GM19043 (cell line): ENCODE measurements at regions not wholly inside any gene's neighbourhood (a gene's known extent, or its start where the extent isn't known, plus 50 kb on each side); places are given as distances from the start of the nearest gene placed in this dataset.

Experiments
- ATAC-seq: cut with Tn5 transposase; IDR thresholded peaks from one replicate; pipeline ENCODE4 v1.9.1; 2021; ENCODE audit warnings: low read depth; ENCODE audit not compliant: unreplicated experiment

DNA sequence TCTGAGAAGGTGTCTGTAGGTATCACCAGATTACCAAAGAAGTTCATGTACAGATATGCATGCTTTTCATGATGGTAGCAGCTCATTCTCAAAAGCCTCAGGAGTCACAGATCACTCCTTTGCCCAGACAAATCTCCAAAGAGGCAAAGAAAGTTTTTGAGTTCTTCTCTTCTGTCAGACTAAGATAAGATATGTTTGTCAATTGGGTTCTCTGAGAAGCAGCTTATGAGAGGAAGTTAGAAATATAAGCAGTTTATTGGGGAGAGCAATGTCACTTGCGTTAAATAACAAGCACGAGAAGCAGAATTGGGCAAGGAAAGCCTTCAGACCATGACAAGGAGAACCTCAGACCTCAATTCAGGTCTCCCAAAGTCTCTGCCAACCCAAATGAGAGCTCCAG is 219.2 kb upstream of the KLF4 start:
- ATAC-seq = no peak

DNA sequence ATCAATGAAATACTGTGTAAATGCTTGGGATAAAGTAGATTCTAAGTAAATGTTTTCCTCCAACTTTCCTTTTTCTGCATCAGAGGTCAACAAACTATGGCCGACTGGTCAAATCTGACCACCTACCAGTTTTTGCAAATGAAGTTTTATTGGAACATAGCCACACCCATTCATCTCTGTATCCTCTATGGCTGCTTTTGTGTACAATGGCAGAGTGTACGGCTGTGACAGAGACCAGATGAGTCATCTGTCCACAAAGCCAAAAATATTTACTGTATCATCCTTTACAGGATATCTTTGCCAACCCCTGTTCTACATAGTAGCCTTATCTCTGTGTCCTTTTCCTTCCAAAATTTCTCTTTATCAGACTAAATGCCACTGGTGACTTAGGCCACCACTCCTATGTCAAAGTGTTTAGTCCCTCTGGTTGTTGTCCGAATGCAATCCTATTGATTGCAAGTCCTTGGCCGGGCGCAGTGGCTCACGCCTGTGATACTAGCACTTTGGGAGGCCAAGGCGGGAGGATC is 218.4 kb upstream of the KLF4 start:
- no peak for ATAC-seq

DNA sequence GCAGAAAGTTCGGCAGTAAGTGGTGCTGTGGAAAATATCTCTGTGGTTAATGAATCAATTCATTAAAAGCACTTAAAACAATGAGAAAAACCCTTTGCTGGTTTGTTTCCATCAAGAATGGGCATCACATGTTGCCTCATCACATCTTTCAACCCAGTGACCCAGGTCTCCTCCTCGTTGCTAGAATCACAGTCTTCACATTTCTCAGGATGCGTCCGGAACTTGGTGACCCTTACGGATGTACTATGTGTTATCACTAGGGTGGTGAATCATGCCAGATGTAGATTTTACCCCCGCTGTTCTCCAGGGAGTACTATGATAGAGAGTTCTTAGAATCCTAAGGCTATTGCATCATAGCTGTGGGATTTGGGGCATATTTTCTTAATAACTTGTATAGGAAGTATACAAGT is 217.9 kb upstream of the KLF4 start:
- ATAC-seq = no peak

DNA sequence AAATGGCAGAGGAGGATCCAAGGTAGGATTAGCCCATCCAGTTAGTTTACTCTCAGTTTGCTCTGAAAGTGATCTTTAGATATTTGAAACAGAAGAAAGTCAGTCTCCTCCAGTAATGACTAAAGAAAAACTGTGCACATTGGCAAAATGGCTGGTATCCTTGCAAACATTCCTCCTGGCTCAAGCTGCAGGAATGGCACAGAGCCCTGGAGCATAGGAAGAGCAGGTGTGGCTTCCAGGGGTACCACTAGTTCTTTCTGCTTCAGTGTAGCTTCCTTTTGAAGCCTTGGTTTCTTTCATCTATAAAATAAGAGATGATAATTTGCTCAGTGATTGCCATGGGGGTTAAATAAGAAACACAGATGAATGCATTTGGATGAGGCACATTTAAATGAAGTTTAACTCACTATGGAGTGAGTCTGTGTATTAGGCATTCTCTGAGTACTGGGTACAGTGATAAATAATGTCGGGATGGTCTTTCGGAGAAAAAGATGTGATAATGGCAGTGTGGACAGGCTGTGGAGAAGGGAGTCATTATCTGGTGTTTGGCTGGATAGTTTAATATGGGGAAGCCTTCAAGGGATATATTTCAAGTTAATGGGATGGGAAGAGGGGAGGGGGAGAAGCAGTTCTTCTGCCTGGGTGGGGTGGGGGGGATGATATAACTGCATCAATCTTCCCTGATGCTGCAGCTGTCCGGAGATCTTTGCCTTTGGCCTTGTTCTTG is 217.3 kb upstream of the KLF4 start:
- no peak for ATAC-seq

DNA sequence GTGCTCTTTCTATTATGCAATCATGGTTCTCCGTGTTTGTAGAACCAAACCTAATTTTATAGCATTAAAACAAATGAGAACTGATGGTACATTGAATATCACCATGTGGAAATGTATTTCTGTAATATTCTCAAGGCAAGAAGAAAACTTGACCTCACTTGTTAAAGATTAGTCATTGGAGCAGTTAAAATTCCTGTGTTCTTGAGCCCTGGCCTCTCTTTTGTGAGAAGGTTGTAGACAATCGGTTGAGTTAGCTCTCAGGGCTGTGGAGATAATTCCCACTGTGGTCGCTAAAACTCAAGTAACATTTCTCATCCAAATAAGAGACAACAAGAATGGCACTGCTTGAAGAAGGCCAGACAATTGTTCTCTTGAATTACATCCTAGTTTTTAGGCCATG is 216.0 kb upstream of the KLF4 start:
- ATAC-seq = no peak

DNA sequence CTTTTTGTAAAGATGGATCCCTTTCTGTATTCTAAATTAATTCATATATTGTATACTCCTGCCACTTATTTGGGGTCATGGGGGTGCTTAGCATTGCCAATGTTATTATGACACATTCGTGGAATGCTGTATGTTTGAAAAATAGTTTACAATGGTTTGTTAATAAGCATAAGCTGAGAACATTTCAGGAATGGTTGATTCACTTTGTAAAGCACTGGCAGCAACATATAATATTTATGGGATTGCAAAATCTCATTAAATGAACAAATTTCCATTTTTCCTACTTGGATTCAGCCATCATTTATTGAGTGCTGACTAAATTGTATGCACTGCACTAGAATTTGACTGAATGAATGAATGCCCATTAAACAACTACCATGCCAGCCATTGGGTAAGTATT is 215.2 kb upstream of the KLF4 start:
- no peak for ATAC-seq

DNA sequence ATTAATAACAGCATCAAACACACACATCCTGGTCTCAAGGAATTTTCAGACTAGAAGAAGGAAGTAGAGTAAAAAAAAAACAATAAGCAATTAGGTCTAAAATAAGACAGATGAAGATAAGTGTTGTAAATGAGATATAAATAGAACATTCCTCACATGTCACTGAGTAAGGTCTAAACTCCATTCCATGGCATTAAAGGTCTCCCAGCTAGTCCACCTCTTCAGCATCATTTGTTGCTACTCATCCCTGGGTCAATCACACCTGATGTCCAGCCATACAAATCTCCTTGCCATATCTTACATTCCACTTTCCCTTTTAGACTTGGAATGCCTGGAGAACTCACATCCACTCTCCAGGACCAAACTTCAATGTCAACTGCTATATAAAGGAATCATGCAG is 214.1 kb upstream of the KLF4 start:
- no peak for ATAC-seq

DNA sequence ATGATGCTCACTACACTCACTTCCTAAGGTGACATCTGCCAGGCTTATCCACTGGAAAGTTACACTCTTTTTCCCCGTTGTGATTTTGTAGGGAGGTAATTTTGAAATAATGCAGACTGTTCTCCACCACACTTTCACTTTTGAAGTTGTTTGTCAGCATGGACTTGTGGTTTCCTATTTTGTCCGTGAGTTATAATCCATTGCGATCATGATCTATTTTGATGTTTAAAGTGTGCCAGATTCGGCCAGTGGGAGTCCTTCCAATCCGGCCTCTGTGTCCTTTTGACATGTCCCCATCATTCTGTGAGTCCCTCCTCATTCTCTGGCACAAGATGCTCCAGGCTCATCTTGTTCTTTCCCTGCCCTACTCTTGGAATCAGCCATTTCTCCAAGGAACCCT is 211.3 kb upstream of the KLF4 start:
- no peak for ATAC-seq

DNA sequence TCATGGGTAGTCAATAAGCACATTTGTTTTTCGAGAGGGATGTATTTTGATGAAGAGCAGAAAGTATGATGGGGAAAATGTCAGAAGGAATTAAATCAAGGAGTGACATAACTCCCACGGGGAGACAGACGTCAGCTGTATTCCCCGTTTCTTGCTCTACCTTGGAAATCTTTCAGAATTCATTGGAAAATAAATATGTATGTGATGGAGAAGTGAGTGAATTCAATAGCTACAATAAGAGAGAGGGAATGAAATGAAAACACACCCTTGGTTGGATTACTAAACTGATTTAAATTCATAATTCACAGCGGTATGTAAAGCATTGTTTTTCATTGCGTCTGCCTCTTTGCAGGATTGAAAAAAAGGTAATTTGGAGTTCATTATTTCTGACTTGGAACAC is 209.7 kb upstream of the KLF4 start:
- ATAC-seq = no peak

DNA sequence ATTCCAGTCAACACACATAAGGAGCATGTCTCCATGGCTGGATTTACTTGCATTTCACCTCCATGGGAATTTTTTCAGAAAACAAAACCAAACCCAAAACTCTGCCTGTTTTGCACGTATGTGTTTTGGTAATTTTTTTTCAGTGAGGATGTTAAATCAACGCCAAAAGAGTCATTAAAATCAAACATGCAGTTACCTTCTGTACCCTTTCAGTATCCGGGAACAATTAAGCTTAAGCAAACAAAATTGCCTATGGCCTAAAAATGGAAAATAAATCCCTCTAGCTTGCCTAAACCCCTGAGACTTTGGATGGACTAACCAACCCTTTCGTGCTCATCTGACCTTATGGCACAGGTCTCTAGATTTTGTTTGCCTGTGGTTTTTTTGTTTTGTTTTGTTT is 209.2 kb upstream of the KLF4 start:
- ATAC-seq = no peak

DNA sequence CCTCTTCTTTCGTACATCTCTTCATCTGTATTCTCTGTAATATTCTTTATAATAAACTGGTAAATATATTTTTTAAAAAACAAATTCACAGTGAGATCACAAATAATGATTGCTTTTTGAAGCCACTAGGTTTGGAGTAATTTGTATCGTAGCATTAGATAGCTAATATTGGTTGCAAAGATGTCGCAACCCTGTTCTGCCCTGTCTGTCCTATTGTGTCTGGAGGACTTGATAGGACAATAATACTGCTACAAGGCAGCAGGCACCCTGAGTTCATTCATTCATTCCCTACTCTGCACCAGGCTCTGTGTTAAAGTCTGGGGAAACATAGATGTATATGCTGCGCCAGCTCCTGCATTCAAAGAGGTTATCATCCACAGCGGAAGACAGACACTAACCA is 206.7 kb upstream of the KLF4 start:
- ATAC-seq = no peak

DNA sequence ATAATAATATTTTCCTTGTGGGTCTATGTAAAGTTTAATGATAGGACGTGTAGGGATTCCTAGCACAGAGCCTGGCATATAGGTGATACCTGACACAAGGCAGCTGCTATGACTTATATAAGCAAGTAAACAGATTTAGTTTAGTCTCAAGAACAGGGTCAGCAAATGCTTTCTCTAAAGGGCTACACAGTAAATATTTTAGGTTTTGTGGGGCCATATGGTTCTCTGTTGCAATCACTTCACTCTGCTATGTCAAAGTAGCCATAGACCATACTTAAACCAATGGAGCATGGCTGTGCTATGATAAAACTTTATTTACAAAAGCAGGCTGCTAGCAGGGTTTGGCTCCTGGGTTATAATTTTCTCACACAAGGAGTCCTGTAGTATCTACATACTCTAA is 204.8 kb upstream of the KLF4 start:
- no peak for ATAC-seq

DNA sequence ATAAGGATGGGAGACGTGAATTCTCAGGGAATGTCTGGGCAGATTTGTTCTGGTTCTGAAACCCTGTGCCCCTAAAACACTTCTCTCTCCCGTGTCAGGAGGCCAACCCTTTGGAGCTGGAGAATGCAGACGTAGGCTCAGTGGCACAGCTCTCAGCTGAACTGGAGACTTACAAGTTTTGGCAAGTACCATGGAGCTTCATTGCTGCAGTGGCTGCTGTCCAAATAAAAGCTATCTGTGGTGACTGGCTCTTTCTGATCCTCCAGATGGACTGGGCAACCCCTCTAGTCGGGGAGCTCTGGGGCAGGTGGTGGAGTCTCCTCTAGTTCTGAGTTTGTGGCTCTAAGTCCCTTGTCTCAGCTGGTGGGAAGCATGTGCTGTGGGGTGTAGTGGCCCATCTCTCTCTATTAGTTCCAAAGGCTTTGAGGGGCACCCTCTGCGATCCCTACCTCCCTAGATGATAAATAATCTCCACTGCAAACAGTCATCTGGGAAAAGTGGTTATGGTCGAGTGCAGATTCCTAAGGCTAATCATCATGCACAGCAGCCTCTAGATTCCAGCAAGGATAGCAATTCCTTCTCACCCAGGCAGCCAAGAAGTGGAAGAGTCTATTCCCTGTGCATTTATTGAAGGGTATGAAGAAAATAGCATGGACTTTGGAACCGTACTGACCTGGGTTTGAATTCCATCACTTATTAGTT is 204.2 kb upstream of the KLF4 start:
- ATAC-seq = no peak

DNA sequence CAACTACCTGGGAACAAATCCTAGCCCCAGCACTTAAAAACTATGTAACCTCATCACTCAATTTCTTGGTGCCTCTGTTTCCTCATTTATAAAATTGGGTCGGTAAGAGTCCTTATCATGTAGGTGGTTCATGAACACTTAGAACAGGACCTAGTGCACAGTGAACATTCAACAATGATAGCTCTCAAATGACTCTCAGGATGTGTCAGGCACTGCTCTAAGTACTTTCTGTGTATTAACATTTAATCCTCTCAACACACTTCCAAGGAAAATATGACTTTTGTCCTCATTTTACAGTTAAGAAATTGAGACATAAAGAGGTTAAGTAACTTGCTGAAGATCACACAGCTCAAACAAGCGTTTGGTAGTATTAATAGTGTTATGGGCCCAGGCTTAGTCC is 202.1 kb upstream of the KLF4 start:
- ATAC-seq = no peak

DNA sequence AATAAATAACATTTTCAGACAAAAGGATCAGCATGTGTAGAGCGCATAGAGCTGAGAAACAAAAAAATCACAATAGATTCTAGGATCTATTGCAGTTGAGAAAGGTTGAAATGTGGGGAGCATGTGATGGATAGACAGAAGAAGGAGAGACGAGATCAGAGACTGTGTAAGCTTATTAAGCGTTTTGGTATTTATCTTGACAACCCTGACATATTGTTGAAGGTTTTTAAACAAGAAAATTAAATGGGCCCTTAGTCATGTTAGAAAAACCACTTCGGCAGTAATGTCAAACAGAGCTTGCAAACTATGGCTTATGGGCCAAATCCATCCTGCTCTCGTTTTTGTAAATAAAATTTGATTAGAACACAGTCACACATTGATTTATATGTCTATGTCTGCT is 200.5 kb upstream of the KLF4 start:
- no peak for ATAC-seq

DNA sequence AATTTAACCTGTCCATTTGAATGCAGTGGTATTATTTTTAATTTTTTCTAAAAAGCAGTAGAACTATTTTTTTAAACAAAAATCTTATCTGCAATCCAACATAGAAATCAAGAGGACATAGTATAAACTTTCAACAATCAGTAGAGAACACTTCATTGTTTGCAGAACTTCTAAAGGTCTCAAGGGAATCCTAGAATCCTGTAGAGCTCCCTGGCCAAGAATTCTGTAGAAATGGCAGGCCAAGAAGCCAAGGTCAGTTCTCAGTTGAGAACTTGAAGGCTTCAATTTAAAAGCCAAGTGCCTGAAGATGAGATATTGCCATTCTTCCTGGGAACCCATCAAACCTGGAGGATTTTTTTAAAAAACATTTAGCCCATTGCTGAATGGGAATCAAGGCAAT is 199.2 kb upstream of the KLF4 start:
- ATAC-seq = no peak

DNA sequence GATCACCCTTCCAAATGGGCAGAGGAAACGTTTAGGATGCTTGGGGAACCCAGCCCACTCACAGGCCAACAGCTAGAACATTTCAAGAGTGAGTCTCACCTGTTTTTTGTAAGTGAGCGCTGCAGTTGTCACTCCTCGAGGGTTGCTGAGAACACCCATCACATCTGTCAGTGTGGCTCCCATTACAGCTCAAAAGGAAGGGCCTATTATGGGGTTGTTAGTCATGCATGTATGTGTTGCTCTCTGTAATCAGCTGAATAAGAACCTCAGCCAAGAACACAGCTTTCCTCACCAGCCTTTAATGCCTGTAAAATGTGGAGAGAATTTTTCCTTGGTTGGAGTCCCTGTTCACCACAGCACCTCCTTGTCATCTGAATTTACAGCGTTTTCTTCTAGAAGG is 196.3 kb upstream of the KLF4 start:
- ATAC-seq = no peak

DNA sequence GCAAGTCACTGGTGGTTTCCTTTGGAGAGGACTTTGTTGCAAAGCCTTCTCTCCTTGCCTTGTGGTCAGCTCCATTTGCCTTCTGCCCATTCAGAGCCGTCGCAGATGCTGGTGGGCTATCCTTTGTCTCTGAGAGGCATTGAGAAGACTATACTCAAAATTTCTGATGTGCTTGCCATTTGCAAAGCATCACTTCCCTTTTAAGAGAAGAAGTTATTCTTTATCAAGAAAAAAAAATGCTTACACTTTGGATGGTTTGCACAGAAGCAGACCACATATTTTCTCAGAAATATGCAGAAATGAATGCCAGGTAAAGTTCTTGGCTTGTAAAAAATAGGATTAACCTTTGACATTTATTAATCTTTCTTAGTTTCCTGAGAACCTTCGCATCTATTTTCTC is 195.8 kb upstream of the KLF4 start:
- ATAC-seq = no peak

DNA sequence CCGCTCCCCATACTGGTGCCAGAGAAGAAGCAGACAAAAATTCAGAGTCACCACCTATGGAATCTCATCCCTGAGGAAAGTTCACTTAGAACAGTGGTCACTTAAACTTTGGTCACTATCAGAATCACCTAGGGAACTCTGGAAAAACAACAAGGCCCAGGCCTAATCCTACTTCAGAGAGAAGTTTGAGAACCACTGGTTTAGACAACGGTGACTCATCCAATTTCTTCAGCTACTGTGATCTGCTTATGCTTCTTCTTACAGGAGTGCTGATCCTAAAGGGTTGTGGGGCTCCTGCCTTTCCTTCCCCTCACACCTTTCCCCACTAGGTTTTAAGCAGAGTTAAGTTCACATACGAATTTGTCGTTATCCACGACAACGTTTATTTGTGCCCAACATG is 194.7 kb upstream of the KLF4 start:
- no peak for ATAC-seq

DNA sequence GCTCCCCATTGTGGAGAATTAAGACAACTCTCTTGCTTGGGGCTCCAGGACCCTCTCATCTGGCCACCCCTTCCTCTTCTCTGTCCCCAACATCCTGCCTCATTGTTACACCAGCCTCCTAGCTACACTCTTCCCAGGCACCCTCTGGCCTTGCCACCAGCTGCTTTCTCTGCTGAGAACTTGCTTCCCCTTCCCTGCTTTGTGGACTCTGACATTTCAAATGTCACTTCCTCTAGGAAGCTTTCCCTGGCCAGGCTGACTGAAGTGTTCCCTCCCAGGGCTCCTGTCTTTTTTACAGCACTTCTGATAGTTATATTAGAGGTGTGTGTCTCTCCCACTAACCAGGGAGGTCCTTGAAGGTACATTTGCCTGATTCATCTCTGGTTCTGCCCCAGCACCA is 194.0 kb upstream of the KLF4 start:
- ATAC-seq = no peak

DNA sequence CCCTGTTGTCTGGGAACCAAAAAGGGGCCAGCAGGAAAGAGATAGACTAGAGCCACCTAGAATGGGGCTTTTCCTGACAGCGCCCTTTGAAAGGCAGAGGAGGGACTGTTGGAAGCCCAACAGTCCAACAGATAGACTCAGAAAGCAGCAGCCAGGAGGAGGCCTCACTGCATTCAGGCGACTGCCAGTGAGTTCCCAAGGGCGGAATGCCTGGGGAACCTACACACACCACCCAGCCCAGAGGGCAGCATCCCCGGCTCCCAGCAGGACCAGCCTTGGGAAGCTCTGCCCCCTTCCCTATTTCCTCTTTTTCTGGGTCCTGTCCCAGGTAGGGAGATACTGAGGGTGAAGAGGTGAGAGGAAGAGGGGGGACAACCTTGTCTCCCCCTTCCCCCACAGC is 192.4 kb upstream of the KLF4 start:
- no peak for ATAC-seq
